Sigmoid colon (tissue), 4 donors: ENCODE measurements at regions not wholly inside any gene's neighbourhood (a gene's known extent, or its start where the extent isn't known, plus 50 kb on each side); places are given as distances from the start of the nearest gene placed in this dataset.

Experiments
- CTCF ChIP-seq, 4 experiments: fragments of 450-650 bp in 3 of 4; fragments of 200-600 bp in 1 of 4; IDR thresholded peaks; one replicate each; pipeline ENCODE4 v1.5.1; 2016 to 2019; ENCODE audit warnings: antibody characterized with exemption in 4 of 4, mild to moderate bottlenecking in 3 of 4, moderate library complexity in 2 of 4
- EP300 ChIP-seq, 4 donors: sonication (generic); formaldehyde crosslinking; IDR thresholded peaks; one replicate each; pipeline ENCODE4 v1.6.1; 2017; ENCODE audit warnings: antibody characterized with exemption in 4 of 4
- POLR2A ChIP-seq, 2 donors: fragments of 450-650 bp; IDR thresholded peaks; one replicate each; pipeline ENCODE4 v1.6.1; 2016; ENCODE audit warnings: antibody characterized with exemption in 2 of 2, mild to moderate bottlenecking in 2 of 2, moderate library complexity in 2 of 2
- POLR2AphosphoS5 ChIP-seq, 4 donors: sonication (generic); formaldehyde crosslinking; IDR thresholded peaks; one replicate each; pipeline ENCODE4 v1.6.1; 2017; ENCODE audit warnings: antibody characterized with exemption in 4 of 4

- TF ChIP-seq POLR2A (IDR thresholded peaks at IDR 0.05) (no peak), CTCF (IDR thresholded peaks at IDR 0.05) (no peak), POLR2AphosphoS5 (IDR thresholded peaks at IDR 0.05) (no peak), EP300 (IDR thresholded peaks at IDR 0.05) (no peak)
Observed at GRCh38 chr2:91748902-91749301, 3057.4 kb downstream of the RPIA start.
